T-helper 9 cell (primary cell): ENCODE measurements at regions not wholly inside any gene's neighbourhood (a gene's known extent, or its start where the extent isn't known, plus 50 kb on each side); places are given as distances from the start of the nearest gene placed in this dataset.

Experiments
- DNase-seq: peaks from one replicate; pipeline ENCODE4 v3.0.0-alpha.2; 2020

GRCh38 chr16:86018941-86019340, 120.0 kb downstream of the IRF8 start:
- no peak for DNase-seq

- no peak for DNase-seq
These were observed 120.6 kb downstream of the IRF8 start for GRCh38 chr16:86019446-86020047.

GRCh38 chr16:86020971-86021370, 122.0 kb downstream of the IRF8 start:
- no peak for DNase-seq

- no peak for DNase-seq
These were observed 123.5 kb downstream of the IRF8 start for GRCh38 chr16:86022381-86022960.

- DNase-seq: no peak
These were observed 125.2 kb downstream of the IRF8 start for GRCh38 chr16:86024210-86024609.

- no peak for DNase-seq
These were observed 126.7 kb downstream of the IRF8 start for GRCh38 chr16:86025706-86026105.

- DNase-seq: no peak
These were observed 127.4 kb downstream of the IRF8 start for GRCh38 chr16:86026171-86026910.

GRCh38 chr16:86026916-86027315, 128.0 kb downstream of the IRF8 start:
- no peak for DNase-seq

GRCh38 chr16:86027373-86028126, 128.6 kb downstream of the IRF8 start:
- DNase-seq: no peak

GRCh38 chr16:86029131-86029741, 130.3 kb downstream of the IRF8 start:
- DNase-seq: no peak

GRCh38 chr16:86030116-86030515, 131.2 kb downstream of the IRF8 start:
- no peak for DNase-seq

GRCh38 chr16:86031141-86031678, 132.2 kb downstream of the IRF8 start:
- DNase-seq: no peak

GRCh38 chr16:86033016-86033474, 134.1 kb downstream of the IRF8 start:
- DNase-seq: no peak

- DNase-seq: no peak
These were observed 135.0 kb downstream of the IRF8 start for GRCh38 chr16:86033971-86034370.

GRCh38 chr16:86034421-86034919, 135.5 kb downstream of the IRF8 start:
- DNase-seq: no peak

- no peak for DNase-seq
These were observed 136.9 kb downstream of the IRF8 start for GRCh38 chr16:86035906-86036305.

- no peak for DNase-seq
These were observed 139.3 kb downstream of the IRF8 start for GRCh38 chr16:86037999-86038925.

- no peak for DNase-seq
These were observed 140.0 kb downstream of the IRF8 start for GRCh38 chr16:86038926-86039310.

GRCh38 chr16:86039606-86040005, 140.6 kb downstream of the IRF8 start:
- DNase-seq: no peak

GRCh38 chr16:86040496-86040895, 141.5 kb downstream of the IRF8 start:
- no peak for DNase-seq

GRCh38 chr16:86041215-86041614, 142.3 kb downstream of the IRF8 start:
- DNase-seq: no peak
